H9 (cell line): ENCODE measurements at regions not wholly inside any gene's neighbourhood (a gene's known extent, or its start where the extent isn't known, plus 50 kb on each side); places are given as distances from the start of the nearest gene placed in this dataset.

Experiments
- DNase-seq: peaks from one replicate; pipeline ENCODE4 v3.0.0-alpha.2; 2017
- H2AFZ ChIP-seq: one replicate; pipeline ENCODE4 v1.6.1; 2013; ENCODE audit warnings: mild to moderate bottlenecking, low read length, control low read depth, moderate library complexity
- H2AK5ac ChIP-seq: 2 replicates; pipeline ENCODE4 v1.6.1; 2013; ENCODE audit warnings: low read length, control low read depth, mixed read lengths; ENCODE audit not compliant: insufficient read length
- H2BK120ac ChIP-seq: one replicate; pipeline ENCODE4 v1.6.1; 2013; ENCODE audit warnings: low read depth, mild to moderate bottlenecking, low read length, control low read depth, inconsistent platforms; ENCODE audit not compliant: poor library complexity, severe bottlenecking
- H2BK12ac ChIP-seq: 2 replicates; pipeline ENCODE4 v1.6.1; 2013; ENCODE audit warnings: low read length, control low read depth, mixed read lengths, low read depth; ENCODE audit not compliant: insufficient read length
- H2BK15ac ChIP-seq: 2 replicates; pipeline ENCODE4 v1.6.1; 2013; ENCODE audit warnings: low read depth, low read length, control low read depth
- H2BK20ac ChIP-seq: one replicate; pipeline ENCODE4 v1.6.1; 2013; ENCODE audit warnings: low read depth, mild to moderate bottlenecking, low read length, control low read depth, inconsistent platforms; ENCODE audit not compliant: poor library complexity, severe bottlenecking
- H2BK5ac ChIP-seq: 2 replicates; pipeline ENCODE4 v1.6.1; 2013; ENCODE audit warnings: low read length, control low read depth, mixed read lengths; ENCODE audit not compliant: insufficient read length
- H3K14ac ChIP-seq: 2 replicates; pipeline ENCODE4 v1.6.1; 2013; ENCODE audit warnings: low read length, control low read depth; ENCODE audit not compliant: insufficient read depth
- H3K18ac ChIP-seq: 2 replicates; pipeline ENCODE4 v1.6.1; 2013; ENCODE audit warnings: low read depth, mild to moderate bottlenecking, mixed read lengths, low read length, control low read depth; ENCODE audit not compliant: insufficient read length
- H3K23ac ChIP-seq: 2 replicates; pipeline ENCODE4 v1.6.1; 2013; ENCODE audit warnings: low read length, control low read depth, mixed read lengths, low read depth; ENCODE audit not compliant: insufficient read length
- H3K23me2 ChIP-seq: 2 replicates; pipeline ENCODE4 v1.6.1; 2013; ENCODE audit warnings: low read depth, mild to moderate bottlenecking, mixed read lengths, low read length, control low read depth; ENCODE audit not compliant: insufficient read length, poor library complexity, severe bottlenecking
- H3K27ac ChIP-seq: 2 replicates; pipeline ENCODE4 v1.5.1; 2013; ENCODE audit warnings: low read length, control low read depth, mixed read lengths, low read depth; ENCODE audit not compliant: insufficient read length
- H3K27me3 ChIP-seq: 2 replicates; pipeline ENCODE4 v1.6.1; 2013; ENCODE audit warnings: low read length, control low read depth, inconsistent platforms; ENCODE audit not compliant: insufficient read depth
- H3K4ac ChIP-seq: 2 replicates; pipeline ENCODE4 v1.6.1; 2013; ENCODE audit warnings: low read depth, mild to moderate bottlenecking, control low read depth, inconsistent platforms, low read length, moderate library complexity
- H3K4me1 ChIP-seq: 2 replicates; pipeline ENCODE4 v1.6.1; 2013; ENCODE audit warnings: low read length, control low read depth, inconsistent platforms; ENCODE audit not compliant: insufficient read depth
- H3K4me2 ChIP-seq: 2 replicates; pipeline ENCODE4 v1.6.1; 2013; ENCODE audit warnings: low read length, control low read depth, mixed read lengths; ENCODE audit not compliant: insufficient read length, insufficient read depth
- H3K56ac ChIP-seq: 2 replicates; pipeline ENCODE4 v1.6.1; 2013; ENCODE audit warnings: low read depth, mild to moderate bottlenecking, mixed read lengths, low read length, control low read depth; ENCODE audit not compliant: insufficient read length
- H3K79me1 ChIP-seq: 2 replicates; pipeline ENCODE4 v1.6.1; 2013; ENCODE audit warnings: low read depth, mild to moderate bottlenecking, moderate library complexity, low read length, control low read depth, inconsistent platforms; ENCODE audit not compliant: insufficient read depth, poor library complexity, severe bottlenecking
- H3K79me2 ChIP-seq: 2 replicates; pipeline ENCODE4 v1.6.1; 2013; ENCODE audit warnings: low read length, control low read depth, inconsistent platforms; ENCODE audit not compliant: insufficient read depth
- H3K9ac ChIP-seq: 2 replicates; pipeline ENCODE4 v1.6.1; 2013; ENCODE audit warnings: low read length, control low read depth, mixed read lengths; ENCODE audit not compliant: insufficient read length; ENCODE audit errors: extremely low read depth
- H3K9me3 ChIP-seq: one replicate; pipeline ENCODE4 v1.6.1; 2013; ENCODE audit warnings: low read depth, low read length, inconsistent platforms; ENCODE audit not compliant: control insufficient read depth
- H3T11ph ChIP-seq: one replicate; pipeline ENCODE4 v1.6.1; 2013; ENCODE audit warnings: mild to moderate bottlenecking, low read length, control low read depth, inconsistent platforms
- H4K20me1 ChIP-seq: one replicate; pipeline ENCODE4 v1.6.1; 2013; ENCODE audit not compliant: control insufficient read depth, insufficient read length, insufficient read depth
- H4K5ac ChIP-seq: 2 replicates; pipeline ENCODE4 v1.6.1; 2013; ENCODE audit warnings: low read depth, mild to moderate bottlenecking, mixed read lengths, low read length, control low read depth; ENCODE audit not compliant: insufficient read length
- H4K8ac ChIP-seq: replicated peaks from 2 replicates; pipeline ENCODE4 v1.6.1; 2013; ENCODE audit warnings: low read length, control low read depth, mixed read lengths, low read depth; ENCODE audit not compliant: insufficient read length
- H4K91ac ChIP-seq: 2 replicates; pipeline ENCODE4 v1.6.1; 2013; ENCODE audit warnings: low read depth, mild to moderate bottlenecking, moderate library complexity, mixed read lengths, low read length, control low read depth; ENCODE audit not compliant: insufficient read length
- H3K27ac Mint-ChIP-seq, 3 experiments: 2 replicates in 2 of 3; 3 replicates in 1 of 3; pipeline ENCODE4 v1.8.0; 2020 to 2021; ENCODE audit warnings: mixed read lengths in 3 of 3, mild to moderate bottlenecking in 1 of 3, moderate library complexity in 1 of 3
- H3K27me3 Mint-ChIP-seq: 2 replicates; pipeline ENCODE4 v1.8.0; 2021; ENCODE audit warnings: low read depth, mild to moderate bottlenecking, moderate library complexity, mixed read lengths
- H3K36me3 Mint-ChIP-seq, 3 experiments: 2 replicates in 2 of 3; 3 replicates in 1 of 3; pipeline ENCODE4 v1.8.0; 2020 to 2021; ENCODE audit warnings: low read depth in 3 of 3, mixed read lengths in 3 of 3; ENCODE audit not compliant: insufficient read depth in 1 of 3
- H3K4me1 Mint-ChIP-seq, 2 experiments: 2 replicates each; pipeline ENCODE4 v1.8.0; 2020; ENCODE audit warnings: mixed read lengths in 2 of 2
- H3K4me3 Mint-ChIP-seq, 2 experiments: 2 replicates in 1 of 2; 3 replicates in 1 of 2; pipeline ENCODE4 v1.8.0; 2020 to 2021; ENCODE audit warnings: mild to moderate bottlenecking in 2 of 2, mixed read lengths in 2 of 2, moderate library complexity in 1 of 2
- H3K9me3 Mint-ChIP-seq, 2 experiments: 2 replicates in 1 of 2; 3 replicates in 1 of 2; pipeline ENCODE4 v1.8.0; 2020; ENCODE audit warnings: mild to moderate bottlenecking in 2 of 2, mixed read lengths in 2 of 2, moderate library complexity in 1 of 2
- CTCF ChIP-seq: fragments of 200-600 bp; sonication (generic); conservative IDR thresholded peaks from 3 replicates; pipeline ENCODE4 v1.8.0; 2021; ENCODE audit warnings: antibody characterized with exemption, mild to moderate bottlenecking

GRCh38 chr17:33369149-33369548 lies 76.1 kb upstream of the ASIC2 start:
- H3K79me1 ChIP-seq, result no peaks in the 10 kb centered on the region

More at GRCh38 chr17:33369149-33369548, 76.1 kb upstream of the ASIC2 start:
- no peak for DNase-seq
- H4K8ac ChIP-seq, result no peak overlapping the region
- no peak overlapping the region for H2AFZ ChIP-seq
- H3K4me1 Mint-ChIP-seq, result peaks cover 33 to 39% of the 10 kb centered on the region in 2 experiments
- H3K14ac ChIP-seq, result no peak overlapping the region
- H2BK20ac ChIP-seq, result no peak overlapping the region
- H3K23ac ChIP-seq, result no peak overlapping the region
- no peak overlapping the region for H2BK5ac ChIP-seq
- H2BK120ac ChIP-seq, result no peak overlapping the region
- no peaks in the 10 kb centered on the region for H3K9me3 ChIP-seq
- no peak overlapping the region for H3K27ac ChIP-seq
- H3K23me2 ChIP-seq, result no peaks in the 10 kb centered on the region
- H3K56ac ChIP-seq, result no peak overlapping the region
- H2BK12ac ChIP-seq, result no peak overlapping the region
- H3K4me1 ChIP-seq, result peaks cover 10% of the 10 kb centered on the region; the same call in 1 of the 2 replicates
- no peak overlapping the region for H3K9ac ChIP-seq
- no peak overlapping the region for H2AK5ac ChIP-seq
- no peak overlapping the region for H4K91ac ChIP-seq
- H3K27me3 ChIP-seq, result no peaks in the 10 kb centered on the region
- no peaks in the 10 kb centered on the region for H4K20me1 ChIP-seq
- peaks cover 17% of the 10 kb centered on the region for H3K27me3 Mint-ChIP-seq
- H3K79me2 ChIP-seq, result no peaks in the 10 kb centered on the region
- no peak overlapping the region for H3K4ac ChIP-seq
- H3K27ac Mint-ChIP-seq, result no peak overlapping the region
- no peak overlapping the region for H4K5ac ChIP-seq
- no peak overlapping the region for H3T11ph ChIP-seq
- H2BK15ac ChIP-seq, result no peak overlapping the region
- H3K4me2 ChIP-seq, result no peak overlapping the region
- no peak overlapping the region for H3K18ac ChIP-seq
- no peak overlapping the region for H3K4me3 Mint-ChIP-seq
- no peak for TF ChIP-seq CTCF
- peaks cover 0 to 2% (median 0%) of the 10 kb centered on the region in 3 experiments; a peak in 3 of 7 replicates for H3K36me3 Mint-ChIP-seq
- H3K9me3 Mint-ChIP-seq, result peaks cover 4% of the 10 kb centered on the region in 2 experiments; a peak in 2 of 5 replicates
